A673 (cell line): ENCODE measurements at regions not wholly inside any gene's neighbourhood (a gene's known extent, or its start where the extent isn't known, plus 50 kb on each side); places are given as distances from the start of the nearest gene placed in this dataset.

ENCODE experiments used
- BruUV-seq: library from RNA; stranded (reverse); fragments of 400-500 nt; replicated peaks from 2 replicates; lab custom pipeline; 2021; lab: Mats Ljungman, UMichigan
- CTCF ChIA-PET: fragments of 300-600 bp; sonication (Branson Sonifier 250); formaldehyde crosslinking; loops from one replicate; lab custom pipeline; 2022; ENCODE audit warnings: antibody characterized with exemption; lab: Charles Lee
- POLR2A ChIA-PET: fragments of 300-600 bp; sonication (Branson Sonifier 250); formaldehyde crosslinking; loops from one replicate; lab custom pipeline; 2022; ENCODE audit warnings: antibody characterized with exemption; ENCODE audit not compliant: low non-redundant PET; lab: Charles Lee
- DNase-seq: peaks from one replicate; pipeline ENCODE4 v3.0.0-alpha.2; 2015; ENCODE audit warnings: low spot score
- H3K27ac ChIP-seq: fragments of 200-600 bp; sonication (generic); 2 replicates; pipeline ENCODE4 v1.5.1; 2016; ENCODE audit warnings: mixed run types, low read depth, mild to moderate bottlenecking, mixed read lengths, antibody characterized with exemption, low read length; ENCODE audit not compliant: poor library complexity, severe bottlenecking
- H3K27me3 ChIP-seq: fragments of 200-600 bp; sonication (generic); replicated peaks from 2 replicates; pipeline ENCODE4 v1.6.1; 2017; ENCODE audit warnings: mixed run types, low read depth, mild to moderate bottlenecking, mixed read lengths, antibody characterized with exemption, low read length; ENCODE audit not compliant: insufficient read depth, poor library complexity
- H3K36me3 ChIP-seq: fragments of 200-600 bp; sonication (generic); 2 replicates; pipeline ENCODE4 v1.6.1; 2016; ENCODE audit warnings: mixed run types, mild to moderate bottlenecking, mixed read lengths, antibody characterized with exemption, low read length; ENCODE audit not compliant: insufficient read depth, poor library complexity, severe bottlenecking
- H3K4me1 ChIP-seq: fragments of 200-600 bp; sonication (generic); 2 replicates; pipeline ENCODE4 v1.6.1; 2017; ENCODE audit warnings: mixed run types, mild to moderate bottlenecking, mixed read lengths, antibody characterized with exemption, low read length; ENCODE audit not compliant: insufficient read depth, poor library complexity, severe bottlenecking
- H3K4me3 ChIP-seq: fragments of 200-600 bp; sonication (generic); 2 replicates; pipeline ENCODE4 v1.5.1; 2016; ENCODE audit warnings: low read depth, mixed run types, mild to moderate bottlenecking, mixed read lengths, low read length; ENCODE audit not compliant: poor library complexity, severe bottlenecking
- H3K9me3 ChIP-seq: fragments of 200-600 bp; sonication (generic); 2 replicates; pipeline ENCODE4 v1.6.1; 2016; ENCODE audit warnings: mixed run types, low read depth, mild to moderate bottlenecking, mixed read lengths, antibody characterized with exemption, low read length; ENCODE audit not compliant: poor library complexity, severe bottlenecking
- CTCF ChIP-seq: fragments of 300-800, 200-600 bp; sonication (generic); conservative IDR thresholded peaks from 2 replicates; pipeline ENCODE4 v1.5.1; 2017; ENCODE audit warnings: low read depth, mild to moderate bottlenecking, antibody characterized with exemption, low read length, moderate library complexity, mixed read lengths
- EZH2 ChIP-seq: fragments of 200-600 bp; sonication (generic); IDR thresholded peaks from 2 replicates; pipeline ENCODE4 v1.6.1; 2017; ENCODE audit warnings: borderline replicate concordance, low read depth, mild to moderate bottlenecking, mixed read lengths, antibody characterized with exemption, low read length; ENCODE audit not compliant: poor library complexity, severe bottlenecking
- intact Hi-C: fragments of 100-400 bp; cut with micrococcal nuclease; formaldehyde crosslinking; loops from one replicate; pipeline ENCODE4 v1.10.0; 2022; ENCODE audit not compliant: unreplicated experiment

- POLR2A ChIA-PET = no interaction called here
- TF ChIP-seq CTCF (no peak), EZH2 (no peak)
- Histone ChIP-seq H3K27me3 (no peaks in the 10 kb centered on the region), H3K4me3 (no peak overlapping the region), H3K9me3 (no peaks in the 10 kb centered on the region), H3K4me1 (no peaks in the 10 kb centered on the region), H3K27ac (no peak overlapping the region), H3K36me3 (no peaks in the 10 kb centered on the region)
- CTCF ChIA-PET = no interaction called here
- DNase-seq = no peak
- no TSS peak for BruUV-seq
- intact Hi-C loops = no loop called here
Measured at GRCh38 chr3:13164893-13165492, 91.8 kb upstream of the IQSEC1 start.

GRCh38 chr3:13163848-13164382 lies 90.7 kb upstream of the IQSEC1 start:
- CTCF ChIA-PET = no interaction called here
- no peak for DNase-seq
- TF ChIP-seq EZH2 (no peak), CTCF (no peak)
- POLR2A ChIA-PET = no interaction called here
- Histone ChIP-seq H3K4me1 (no peaks in the 10 kb centered on the region), H3K36me3 (no peaks in the 10 kb centered on the region), H3K27me3 (no peaks in the 10 kb centered on the region), H3K27ac (no peak overlapping the region), H3K9me3 (no peaks in the 10 kb centered on the region), H3K4me3 (no peak overlapping the region)
- intact Hi-C loops = no loop called here
- no TSS peak for BruUV-seq

DNA sequence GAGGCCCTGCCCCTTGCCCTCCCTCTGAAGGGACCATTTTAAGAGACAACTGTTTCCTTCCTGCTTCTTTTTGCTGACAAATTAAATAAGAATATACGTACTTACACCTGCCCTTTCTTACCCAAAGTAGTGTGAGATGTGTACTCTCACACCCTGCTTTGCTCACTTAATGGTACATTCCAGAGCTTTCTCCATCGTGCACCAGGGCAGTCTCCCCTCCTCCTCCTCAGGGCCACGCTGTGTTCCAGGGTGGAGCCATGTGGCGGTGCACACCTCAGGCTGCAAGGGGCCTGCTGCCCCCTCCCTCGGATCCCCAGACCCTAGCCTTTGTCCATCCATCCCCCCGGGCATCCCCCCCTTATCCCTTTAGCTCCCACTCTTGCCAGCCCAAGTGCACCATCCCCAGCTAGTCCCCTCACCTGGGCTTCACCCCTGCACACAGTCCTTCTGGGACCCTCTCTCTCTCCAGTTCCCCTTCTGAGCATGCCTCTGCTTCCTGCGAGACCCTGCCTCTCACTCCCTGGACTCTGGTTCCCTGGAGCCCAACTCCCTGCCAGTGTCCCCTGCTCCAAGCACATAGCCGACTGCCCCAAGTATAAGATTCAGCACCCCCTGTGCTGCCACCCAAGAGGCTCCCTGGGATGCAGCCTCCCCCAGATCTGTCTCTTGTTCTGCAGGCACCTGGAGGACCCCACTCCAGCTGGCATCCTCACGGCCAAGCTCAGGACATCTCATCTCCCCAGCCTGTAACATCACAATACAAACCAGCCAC lies 89.5 kb upstream of the IQSEC1 start:
- CTCF ChIA-PET = no interaction called here
- no peak overlapping the region for H3K27ac ChIP-seq
- no peak for DNase-seq
- H3K27me3 ChIP-seq = no peaks in the 10 kb centered on the region
- no peak overlapping the region for H3K4me3 ChIP-seq
- POLR2A ChIA-PET = no interaction called here
- no TSS peak for BruUV-seq
- no peaks in the 10 kb centered on the region for H3K9me3 ChIP-seq
- H3K4me1 ChIP-seq = no peaks in the 10 kb centered on the region
- no peaks in the 10 kb centered on the region for H3K36me3 ChIP-seq
- TF ChIP-seq EZH2 (no peak), CTCF (no peak)
- intact Hi-C loops = no loop called here
